Psoas muscle (tissue), 7 donors: ENCODE measurements at regions not wholly inside any gene's neighbourhood (a gene's known extent, or its start where the extent isn't known, plus 50 kb on each side); places are given as distances from the start of the nearest gene placed in this dataset.

Experiments
- ATAC-seq, 4 donors: fragments of 200-7000 bp; cut with Tn5 transposase; one replicate each; pipeline ENCODE4 v1.9.1; 2020; ENCODE audit warnings: moderate library complexity in 3 of 4, mild to moderate bottlenecking in 2 of 4
- DNase-seq, 2 donors: peaks; one replicate each; pipeline ENCODE4 v3.0.0-alpha.2; 2020
- H3K27ac ChIP-seq: fragments of 200-600 bp; one replicate; pipeline ENCODE4 v1.8.0; 2022
- H3K27me3 ChIP-seq, 3 donors: fragments of 200-600 bp in 1 of 3; one replicate each; pipeline versions ENCODE4 v1.6.1 to v1.8.0; 2013 to 2022; ENCODE audit warnings: low read length in 2 of 3, mild to moderate bottlenecking in 2 of 3, moderate library complexity in 1 of 3; ENCODE audit not compliant: insufficient read depth in 3 of 3
- H3K36me3 ChIP-seq, 2 donors: fragments of 200-600 bp in 1 of 2; one replicate each; pipeline versions ENCODE4 v1.6.1 to v1.8.0; 2013 to 2022; ENCODE audit warnings: low read depth in 1 of 2, mild to moderate bottlenecking in 1 of 2, moderate library complexity in 1 of 2; ENCODE audit not compliant: insufficient read depth in 1 of 2
- H3K4me1 ChIP-seq: fragments of 200-600 bp; one replicate; pipeline ENCODE4 v1.8.0; 2022
- H3K4me3 ChIP-seq: fragments of 200-600 bp; one replicate; pipeline ENCODE4 v1.8.0; 2022; ENCODE audit warnings: mild to moderate bottlenecking
- H3K9me3 ChIP-seq: fragments of 200-600 bp; one replicate; pipeline ENCODE4 v1.8.0; 2022
- WGBS, 3 donors: extraction: QIAGEN DNeasy Blood & Tissue Kit; methylation state at CpG; one replicate each; pipeline versions ENCODE4 v1.1.6 to v1.1.7; 2013; 5-methylcytosine and 5-hydroxymethylcytosine counted together
- intact Hi-C, 2 donors: fragments of 100-400 bp; cut with DNase I; formaldehyde crosslinking; loops; one replicate each; pipeline versions ENCODE4 v1.11.0 to v1.14.2; 2022
- TF ChIP-seq, protein P1 (sequence below): fragments of 200-600 bp; IDR thresholded peaks from one replicate; pipeline ENCODE4 v1.8.0; 2022; ENCODE audit warnings: antibody characterized with exemption
- donor health status: healthy with polysubstance abuse.
- donor health status: DM: no; HTN: no; CAD: no; lungs with moderate emphysema.
- donor health status: Bipolar disorder and iron deficiency.
- donor health status: healthy.
- donor health status: DM: yes; HTN: yes; CAD: no.
- donor health status: DM: no; HTN: no; CAD: no.
- donor health status: DM: yes; HTN: yes; CAD: no.

DNA sequence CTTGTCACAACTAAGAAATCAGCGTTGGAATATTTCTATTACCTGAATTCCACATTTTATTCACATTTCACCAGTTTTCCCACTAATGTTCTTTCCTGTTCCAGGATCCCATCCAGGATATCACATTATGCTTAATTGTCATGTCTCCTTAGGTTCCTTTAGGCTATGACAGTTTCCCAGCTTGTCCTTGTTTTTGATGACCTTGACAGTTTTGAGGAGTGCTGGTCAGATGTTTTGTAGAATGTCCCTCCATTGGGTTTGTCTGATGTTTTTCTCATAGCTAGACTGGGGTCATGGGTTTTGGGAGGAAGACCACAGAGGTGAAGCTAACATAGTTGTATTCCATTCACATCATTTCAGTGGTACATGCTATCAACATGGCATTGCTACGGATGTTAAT, 80.8 kb upstream of the HEPHL1 start:
- H3K9me3 ChIP-seq = no peaks in the 10 kb centered on the region
- no peaks in the 10 kb centered on the region for H3K36me3 ChIP-seq
- 88 to 95% (median 95%) methylated on average over 2 of the region's 2 CpGs for WGBS, 3 donors
- TF ChIP-seq, protein P1, sequence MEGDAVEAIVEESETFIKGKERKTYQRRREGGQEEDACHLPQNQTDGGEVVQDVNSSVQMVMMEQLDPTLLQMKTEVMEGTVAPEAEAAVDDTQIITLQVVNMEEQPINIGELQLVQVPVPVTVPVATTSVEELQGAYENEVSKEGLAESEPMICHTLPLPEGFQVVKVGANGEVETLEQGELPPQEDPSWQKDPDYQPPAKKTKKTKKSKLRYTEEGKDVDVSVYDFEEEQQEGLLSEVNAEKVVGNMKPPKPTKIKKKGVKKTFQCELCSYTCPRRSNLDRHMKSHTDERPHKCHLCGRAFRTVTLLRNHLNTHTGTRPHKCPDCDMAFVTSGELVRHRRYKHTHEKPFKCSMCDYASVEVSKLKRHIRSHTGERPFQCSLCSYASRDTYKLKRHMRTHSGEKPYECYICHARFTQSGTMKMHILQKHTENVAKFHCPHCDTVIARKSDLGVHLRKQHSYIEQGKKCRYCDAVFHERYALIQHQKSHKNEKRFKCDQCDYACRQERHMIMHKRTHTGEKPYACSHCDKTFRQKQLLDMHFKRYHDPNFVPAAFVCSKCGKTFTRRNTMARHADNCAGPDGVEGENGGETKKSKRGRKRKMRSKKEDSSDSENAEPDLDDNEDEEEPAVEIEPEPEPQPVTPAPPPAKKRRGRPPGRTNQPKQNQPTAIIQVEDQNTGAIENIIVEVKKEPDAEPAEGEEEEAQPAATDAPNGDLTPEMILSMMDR = no peak
- no peaks in the 10 kb centered on the region for H3K4me1 ChIP-seq
- DNase-seq (no peak), ATAC-seq (no peak)
- H3K27me3 ChIP-seq = no peaks in the 10 kb centered on the region
- intact Hi-C loops = no loop called here
- no peak overlapping the region for H3K4me3 ChIP-seq
- H3K27ac ChIP-seq = no peak overlapping the region

DNA sequence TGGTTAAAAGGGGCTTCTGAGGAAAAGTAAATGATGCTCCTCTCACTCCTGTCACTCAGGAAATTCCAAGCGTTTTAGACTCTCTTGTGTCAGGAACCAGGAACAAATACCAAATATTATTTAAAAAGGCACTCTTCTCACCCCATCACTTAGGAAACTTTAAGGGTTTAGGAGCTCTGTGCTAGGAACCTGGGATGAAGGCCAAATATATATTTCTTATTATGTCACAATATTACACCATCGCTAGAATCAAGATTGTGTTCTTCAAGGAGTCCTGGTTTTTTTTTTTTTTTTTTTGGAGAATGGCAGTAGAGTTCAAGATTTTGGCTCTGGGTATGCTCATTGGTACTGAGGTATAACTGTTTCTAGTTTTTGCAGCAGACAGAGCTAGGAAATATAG, 79.0 kb upstream of the HEPHL1 start:
- TF ChIP-seq, protein P1 = no peak
- Histone ChIP-seq H3K4me1 (no peaks in the 10 kb centered on the region), H3K27me3 (no peaks in the 10 kb centered on the region), H3K36me3 (no peaks in the 10 kb centered on the region), H3K9me3 (no peaks in the 10 kb centered on the region), H3K4me3 (no peak overlapping the region), H3K27ac (no peak overlapping the region)
- ATAC-seq (no peak), DNase-seq (no peak)
- WGBS, 3 donors = 36 to 41% (median 36%) methylated on average over 2 of the region's 2 CpGs
- intact Hi-C loops = no loop called here

DNA sequence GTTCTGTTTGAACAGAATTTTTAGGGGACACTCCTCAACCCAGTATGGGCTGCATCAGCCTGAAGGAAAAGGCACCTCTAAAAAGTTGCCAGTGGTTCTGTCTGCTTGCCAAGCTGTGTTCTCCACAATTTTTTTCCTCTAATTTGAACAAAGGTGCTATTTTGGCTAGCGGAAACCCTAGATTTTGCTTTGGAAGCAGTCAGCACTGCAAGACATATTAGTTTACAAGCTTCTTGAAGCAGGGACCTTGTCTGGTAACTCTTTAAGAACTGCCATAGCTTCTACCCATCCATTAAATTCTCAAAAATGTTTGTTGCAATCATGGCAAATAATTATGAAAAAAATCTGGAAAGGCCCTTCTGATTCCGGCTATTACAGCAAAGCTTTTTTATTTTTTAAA, 75.6 kb upstream of the HEPHL1 start:
- TF ChIP-seq, protein P1 = no peak
- H3K4me3 ChIP-seq = no peak overlapping the region
- H3K4me1 ChIP-seq = no peaks in the 10 kb centered on the region
- DNase-seq (no peak), ATAC-seq (no peak)
- no peak overlapping the region for H3K27ac ChIP-seq
- intact Hi-C loops = no loop called here
- H3K36me3 ChIP-seq = no peaks in the 10 kb centered on the region
- H3K9me3 ChIP-seq = no peaks in the 10 kb centered on the region
- no peaks in the 10 kb centered on the region for H3K27me3 ChIP-seq
- WGBS, 3 donors = 52 to 69% (median 52%) methylated on average over 2 of the region's 2 CpGs

DNA sequence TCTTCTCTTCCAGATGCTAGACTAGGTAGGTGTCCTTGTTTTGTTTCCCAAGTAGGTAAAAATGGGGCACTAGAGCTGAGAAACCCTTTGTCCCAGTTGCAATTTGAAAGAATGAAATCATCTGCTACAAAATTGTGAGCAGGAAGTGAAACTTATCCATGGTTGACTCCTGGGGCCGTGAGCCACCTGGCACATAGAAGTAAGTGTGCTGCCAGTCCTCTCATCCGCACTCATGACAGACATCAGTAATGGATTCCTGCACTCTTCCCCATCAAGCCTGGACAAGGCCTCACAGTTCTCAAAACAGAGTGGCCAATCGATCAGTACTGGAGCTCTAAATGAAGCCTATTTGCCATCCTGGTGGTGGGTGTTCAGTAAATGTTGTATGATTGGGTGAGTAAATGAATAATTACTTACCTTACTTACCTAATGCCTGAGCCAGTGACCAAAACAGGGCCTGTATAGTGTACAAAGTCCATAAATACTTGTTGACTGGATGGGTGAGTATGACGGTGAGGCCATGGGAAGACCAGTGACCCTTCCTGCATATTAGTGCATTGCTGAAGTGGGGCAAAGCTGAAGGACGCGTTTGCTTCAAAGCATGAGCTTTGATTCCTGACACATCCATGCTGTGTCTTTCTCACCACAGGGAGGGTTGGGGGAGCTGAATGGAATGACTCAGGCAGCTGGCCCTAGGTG, 68.9 kb upstream of the HEPHL1 start:
- H3K27ac ChIP-seq = no peak overlapping the region
- intact Hi-C loops = no loop called here
- 59 to 75% (median 64%) methylated on average over 6 of the region's 6 CpGs for WGBS, 3 donors
- DNase-seq (no peak), ATAC-seq (no peak)
- no peaks in the 10 kb centered on the region for H3K4me1 ChIP-seq
- H3K27me3 ChIP-seq = no peaks in the 10 kb centered on the region
- TF ChIP-seq, protein P1 = no peak
- no peaks in the 10 kb centered on the region for H3K9me3 ChIP-seq
- H3K4me3 ChIP-seq = no peak overlapping the region
- no peaks in the 10 kb centered on the region for H3K36me3 ChIP-seq

DNA sequence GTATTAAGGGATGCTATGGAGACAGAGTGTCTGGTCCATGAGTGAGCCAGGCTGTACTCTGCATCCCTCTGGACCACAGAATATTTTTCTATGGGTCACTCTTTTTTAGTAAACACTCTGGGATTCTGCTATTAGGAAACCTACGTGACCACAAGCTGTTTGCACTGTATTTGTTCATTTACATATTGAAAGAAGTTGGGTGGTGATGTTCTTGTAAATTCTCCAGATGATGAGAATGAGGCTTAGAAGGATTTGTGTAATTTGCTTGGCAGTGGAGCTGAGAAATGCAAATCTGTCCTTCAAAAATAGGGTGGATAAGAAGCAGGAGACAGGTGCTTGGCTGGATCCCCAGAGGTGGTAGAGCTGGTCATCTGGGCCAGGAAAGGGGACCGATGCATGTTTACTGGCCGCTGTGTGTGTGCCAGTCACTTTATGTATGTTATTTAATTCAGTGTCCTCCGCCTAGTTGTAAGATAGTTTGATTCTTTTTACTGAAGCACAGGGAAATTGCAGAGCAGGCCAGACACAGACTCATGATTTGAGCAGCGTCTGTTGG, 63.7 kb upstream of the HEPHL1 start:
- 26 to 56% (median 26%) methylated on average over 5 of the region's 5 CpGs for WGBS, 3 donors
- intact Hi-C loops = no loop called here
- no peaks in the 10 kb centered on the region for H3K36me3 ChIP-seq

More for the DNA sequence above, 63.7 kb upstream of the HEPHL1 start:
- no peak overlapping the region for H3K27ac ChIP-seq
- H3K4me1 ChIP-seq = no peaks in the 10 kb centered on the region
- ATAC-seq = no peak
- TF ChIP-seq, protein P1 = no peak
- H3K9me3 ChIP-seq = no peaks in the 10 kb centered on the region
- no peak overlapping the region for H3K4me3 ChIP-seq
- no peaks in the 10 kb centered on the region for H3K27me3 ChIP-seq
- no peak for DNase-seq
